ENCODE measurements at regions not wholly inside any gene's neighbourhood (a gene's known extent, or its start where the extent isn't known, plus 50 kb on each side); places are given as distances from the start of the nearest gene placed in this dataset.
"Not testable (repeated sequence)": the region's sequence is repeated elsewhere in the genome, so short reads cannot be mapped to it uniquely, and the experiment has no call there.

- 98% methylated on average over 5 of the region's 20 CpGs; no CpG with 5 or more reads in 1 of the 2 donors for WGBS, 2 donors
- H3K27ac ChIP-seq; FAIRE-seq; H3K36me3 ChIP-seq; DNase-seq; H3K4me3 ChIP-seq; H3K27me3 ChIP-seq; H3K9me3 ChIP-seq; ATAC-seq; intact Hi-C loops (cut with DNase I); H3K4me1 ChIP-seq: not testable (repeated sequence)
Observed at GRCh38 chr21:6086038-6086437, 4435.3 kb upstream of the TPTE start.

DNA sequence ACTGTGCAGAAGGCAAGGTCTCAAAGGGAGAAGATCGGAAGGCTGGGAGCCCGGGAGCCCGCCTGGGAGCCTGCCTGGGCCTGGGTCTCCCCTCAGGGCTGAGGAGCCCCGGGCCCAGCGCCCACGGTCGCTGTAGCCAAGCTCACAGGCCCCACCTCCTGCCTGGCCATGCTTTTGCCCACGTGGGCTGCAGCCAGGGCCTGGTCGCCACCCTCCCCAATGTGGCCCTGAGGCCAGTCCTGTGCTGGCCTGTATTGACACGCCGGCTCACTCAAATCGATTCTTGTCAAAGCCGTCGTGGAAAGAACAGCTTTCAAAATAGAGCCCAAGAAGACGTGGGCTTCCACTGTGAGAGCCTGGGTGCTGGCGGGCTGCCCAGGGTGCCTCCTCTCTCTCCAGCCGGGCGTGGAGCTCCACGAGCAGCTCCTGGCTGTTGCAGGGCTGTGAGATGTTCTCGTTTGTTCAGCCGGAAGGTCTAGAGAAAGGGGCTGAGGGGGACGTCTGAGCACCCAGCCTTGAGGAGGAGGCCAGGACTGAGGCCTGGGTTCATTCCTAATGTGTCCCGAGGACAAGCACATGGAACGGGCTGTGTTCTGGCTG is 4433.7 kb upstream of the TPTE start:
- H3K27ac ChIP-seq; H3K4me1 ChIP-seq; intact Hi-C loops (cut with DNase I); FAIRE-seq; DNase-seq; H3K4me3 ChIP-seq; H3K36me3 ChIP-seq; H3K9me3 ChIP-seq; H3K27me3 ChIP-seq: not testable (repeated sequence)
- WGBS, 2 donors: no CpG with 5 or more reads among the region's 24 CpGs
- ATAC-seq: peak in 3 of 4 donors; percentile 11 to 39 (median 23)

DNA sequence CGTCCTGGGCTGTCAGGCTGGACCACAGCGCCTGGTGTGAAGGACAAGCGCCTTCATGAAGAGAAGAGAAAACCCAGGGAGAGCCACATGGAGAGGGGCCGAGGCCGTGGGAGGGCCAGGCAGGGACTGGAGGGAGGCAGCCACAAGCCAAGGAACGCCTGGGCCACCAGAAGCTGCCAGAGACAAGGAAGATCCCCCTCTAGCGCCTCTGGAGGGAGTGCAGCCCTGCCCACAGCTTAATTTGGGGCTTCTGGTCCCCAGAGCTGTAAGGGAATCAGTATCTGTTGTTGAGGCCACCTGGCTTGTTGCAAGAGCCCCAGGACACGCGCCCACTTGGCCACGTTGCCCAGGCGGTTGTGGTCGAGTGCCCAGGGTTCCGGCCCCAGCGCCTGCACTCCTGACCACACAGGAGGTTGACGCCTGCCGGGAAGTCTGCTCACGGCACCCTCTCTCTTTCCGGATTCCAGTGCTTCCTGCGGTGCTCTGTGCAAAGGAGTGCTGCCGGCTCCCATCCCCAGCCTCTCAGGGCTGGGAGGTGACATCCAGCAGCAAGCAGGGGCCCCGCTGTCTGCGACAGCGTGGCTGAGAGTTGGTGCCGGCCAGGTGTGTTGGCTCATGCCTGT is 4431.0 kb upstream of the TPTE start:
- DNase-seq; H3K4me1 ChIP-seq; H3K4me3 ChIP-seq; H3K27ac ChIP-seq; H3K36me3 ChIP-seq; ATAC-seq; FAIRE-seq; H3K9me3 ChIP-seq; H3K27me3 ChIP-seq; intact Hi-C loops (cut with DNase I): not testable (repeated sequence)
- no CpG with 5 or more reads among the region's 24 CpGs for WGBS, 2 donors

- intact Hi-C loops (cut with DNase I); H3K4me3 ChIP-seq; H3K36me3 ChIP-seq; FAIRE-seq; H3K9me3 ChIP-seq; H3K4me1 ChIP-seq; H3K27me3 ChIP-seq; DNase-seq; H3K27ac ChIP-seq: not testable (repeated sequence)
- no CpG with 5 or more reads among the region's 36 CpGs for WGBS, 2 donors
- ATAC-seq: peak; percentile 73 to 87 (median 84)
Observed at GRCh38 chr21:6091335-6092027, 4429.9 kb upstream of the TPTE start.

DNA sequence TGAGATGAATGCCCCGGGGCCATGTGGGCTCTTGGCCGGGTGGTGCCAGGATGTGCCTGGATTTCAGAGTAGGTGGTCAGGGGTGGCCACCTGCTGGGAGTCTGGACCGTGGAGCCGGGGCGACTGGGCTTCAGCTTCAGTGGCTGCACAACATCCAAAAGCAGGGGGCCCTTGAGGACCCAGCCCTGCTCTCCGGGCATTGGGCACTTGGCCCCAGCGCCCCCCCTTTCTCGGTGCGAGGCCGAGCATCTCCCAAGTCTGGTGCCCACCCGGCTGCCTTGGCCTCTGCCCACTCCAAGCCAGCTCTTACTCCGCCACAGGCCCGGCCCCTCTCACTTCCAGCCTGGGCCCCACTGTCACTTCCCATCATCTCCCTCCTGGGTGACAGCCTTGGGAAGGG is 4429.0 kb upstream of the TPTE start:
- not testable (repeated sequence) for H3K27me3 ChIP-seq, FAIRE-seq

GRCh38 chr21:6093419-6093818 is 4428.0 kb upstream of the TPTE start:
- 93% methylated on average over 13 of the region's 32 CpGs; no CpG with 5 or more reads in 1 of the 2 donors for WGBS, 2 donors
- H3K4me3 ChIP-seq; H3K27ac ChIP-seq; ATAC-seq; H3K27me3 ChIP-seq; H3K4me1 ChIP-seq; FAIRE-seq; H3K36me3 ChIP-seq; H3K9me3 ChIP-seq; intact Hi-C loops (cut with DNase I): not testable (repeated sequence)
- peak in 5 of 6 donors; percentile 3 to 53 (median 23) for DNase-seq

More for the DNA sequence above, 4429.0 kb upstream of the TPTE start:
- ATAC-seq; intact Hi-C loops (cut with DNase I); H3K4me1 ChIP-seq; H3K27ac ChIP-seq; H3K4me3 ChIP-seq; H3K36me3 ChIP-seq; H3K9me3 ChIP-seq: not testable (repeated sequence)
- 96% methylated on average over 6 of the region's 13 CpGs; no CpG with 5 or more reads in 1 of the 2 donors for WGBS, 2 donors
- peak in 3 of 6 donors; percentile 12 to 48 (median 19) for DNase-seq

- H3K36me3 ChIP-seq; H3K27me3 ChIP-seq; intact Hi-C loops (cut with DNase I); H3K9me3 ChIP-seq; FAIRE-seq; ATAC-seq; H3K4me1 ChIP-seq; H3K27ac ChIP-seq; H3K4me3 ChIP-seq: not testable (repeated sequence)
- peak in 3 of 6 donors; percentile 8 to 32 (median 9) for DNase-seq
- 90% methylated on average over 6 of the region's 23 CpGs; no CpG with 5 or more reads in 1 of the 2 donors for WGBS, 2 donors
Observed at GRCh38 chr21:6093870-6094269, 4427.5 kb upstream of the TPTE start.

DNA sequence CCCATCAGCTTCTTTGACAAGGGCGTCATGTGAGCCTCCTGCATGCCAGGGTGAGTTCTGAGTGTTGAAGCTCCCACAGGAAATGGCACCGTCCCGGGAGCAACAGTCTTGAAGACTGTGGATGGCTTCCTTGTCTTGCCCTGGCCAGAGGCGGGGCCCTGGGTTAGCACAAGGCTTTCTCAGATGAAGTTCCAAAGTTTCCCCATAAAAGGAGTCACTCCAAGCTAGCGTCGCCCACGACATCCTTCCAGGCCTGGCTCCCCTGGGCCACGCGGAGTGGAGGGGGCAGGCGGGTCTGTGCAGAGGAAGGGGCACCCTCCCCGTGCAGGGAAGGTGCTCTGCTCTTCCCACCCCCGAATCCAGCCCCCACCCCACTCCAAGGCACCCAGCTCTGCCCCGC is 4426.1 kb upstream of the TPTE start:
- intact Hi-C loops (cut with DNase I); DNase-seq: not testable (repeated sequence)
- WGBS, 2 donors: 83% methylated on average over 1 of the region's 13 CpGs; no CpG with 5 or more reads in 1 of the 2 donors

GRCh38 chr21:6096560-6097424 is 4424.6 kb upstream of the TPTE start:
- WGBS, 2 donors: no CpG with 5 or more reads among the region's 24 CpGs
- H3K27me3 ChIP-seq; H3K4me3 ChIP-seq; DNase-seq; H3K36me3 ChIP-seq; FAIRE-seq; H3K4me1 ChIP-seq; intact Hi-C loops (cut with DNase I); H3K27ac ChIP-seq; H3K9me3 ChIP-seq: not testable (repeated sequence)
- ATAC-seq: peak; percentile 83 to 87 (median 86)

More for the DNA sequence above, 4426.1 kb upstream of the TPTE start:
- not testable (repeated sequence) for ATAC-seq, H3K36me3 ChIP-seq, H3K9me3 ChIP-seq, H3K4me3 ChIP-seq, H3K27me3 ChIP-seq, H3K4me1 ChIP-seq, FAIRE-seq, H3K27ac ChIP-seq

- ATAC-seq; H3K4me3 ChIP-seq; H3K9me3 ChIP-seq; H3K27me3 ChIP-seq; H3K4me1 ChIP-seq; H3K36me3 ChIP-seq; DNase-seq; intact Hi-C loops (cut with DNase I); FAIRE-seq: not testable (repeated sequence)
- no CpG with 5 or more reads among the region's 4 CpGs for WGBS, 2 donors
- H3K27ac ChIP-seq: peak overlapping the region in 1 of 4 donors; percentile 42
Observed at GRCh38 chr21:6097736-6098135, 4423.6 kb upstream of the TPTE start.

- no CpG with 5 or more reads among the region's 8 CpGs for WGBS, 2 donors
- H3K36me3 ChIP-seq; intact Hi-C loops (cut with DNase I); H3K27me3 ChIP-seq; H3K27ac ChIP-seq; FAIRE-seq; ATAC-seq; H3K9me3 ChIP-seq; H3K4me1 ChIP-seq; H3K4me3 ChIP-seq: not testable (repeated sequence)
- peak in 2 of 6 donors; percentile 18 to 30 for DNase-seq
Observed at GRCh38 chr21:6098191-6098935, 4423.0 kb upstream of the TPTE start.

Measured in pancreas (tissue), 10 donors.